ELR (cell line): ENCODE measurements at regions not wholly inside any gene's neighbourhood (a gene's known extent, or its start where the extent isn't known, plus 50 kb on each side); places are given as distances from the start of the nearest gene placed in this dataset.

ENCODE experiments used
- DNase-seq: peaks from one replicate; pipeline ENCODE4 v3.0.0-alpha.2; 2015; ENCODE audit warnings: low read depth

- DNase-seq = peak; percentile 93
Observed at GRCh38 chr19:31223740-31224534, 125.3 kb downstream of the TSHZ3 start.

GRCh38 chr19:31220540-31220939 lies 128.7 kb downstream of the TSHZ3 start:
- DNase-seq = peak; percentile 50

GRCh38 chr19:31214997-31215396 lies 134.2 kb downstream of the TSHZ3 start:
- peak; percentile 81 for DNase-seq

- peak; percentile 99 for DNase-seq
Observed at GRCh38 chr19:31214086-31214485, 135.2 kb downstream of the TSHZ3 start.

GRCh38 chr19:31211088-31211487 lies 138.1 kb downstream of the TSHZ3 start:
- no peak for DNase-seq

GRCh38 chr19:31205887-31206518 lies 143.2 kb downstream of the TSHZ3 start:
- DNase-seq = no peak

GRCh38 chr19:31204115-31204514 lies 145.1 kb downstream of the TSHZ3 start:
- no peak for DNase-seq

GRCh38 chr19:31185261-31185660 lies 164.0 kb downstream of the TSHZ3 start:
- DNase-seq = peak; percentile 3

- DNase-seq = no peak
Observed at GRCh38 chr19:31181535-31181934, 167.7 kb downstream of the TSHZ3 start.

- DNase-seq = no peak
Observed at GRCh38 chr19:31180907-31181306, 168.3 kb downstream of the TSHZ3 start.

- no peak for DNase-seq
Observed at GRCh38 chr19:31179471-31179852, 169.8 kb downstream of the TSHZ3 start.

- no peak for DNase-seq
Observed at GRCh38 chr19:31178833-31179470, 170.3 kb downstream of the TSHZ3 start.

GRCh38 chr19:31177246-31177645 lies 172.0 kb downstream of the TSHZ3 start:
- DNase-seq = no peak

GRCh38 chr19:31175564-31176348 lies 173.5 kb downstream of the TSHZ3 start:
- DNase-seq = no peak

GRCh38 chr19:31174948-31175347 lies 174.3 kb downstream of the TSHZ3 start:
- no peak for DNase-seq

GRCh38 chr19:31173991-31174390 lies 175.2 kb downstream of the TSHZ3 start:
- no peak for DNase-seq

GRCh38 chr19:31171936-31172335 lies 177.3 kb downstream of the TSHZ3 start:
- no peak for DNase-seq

GRCh38 chr19:31170046-31170445 lies 179.2 kb downstream of the TSHZ3 start:
- no peak for DNase-seq

GRCh38 chr19:31168106-31168625 lies 181.1 kb downstream of the TSHZ3 start:
- DNase-seq = no peak

GRCh38 chr19:31167690-31168089 lies 181.5 kb downstream of the TSHZ3 start:
- no peak for DNase-seq

- DNase-seq = no peak
Observed at GRCh38 chr19:31166206-31166605, 183.0 kb downstream of the TSHZ3 start.

- no peak for DNase-seq
Observed at GRCh38 chr19:31164791-31165251, 184.4 kb downstream of the TSHZ3 start.
